SK-N-SH (cell line): ENCODE measurements at regions not wholly inside any gene's neighbourhood (a gene's known extent, or its start where the extent isn't known, plus 50 kb on each side); places are given as distances from the start of the nearest gene placed in this dataset.

ENCODE experiments used
- CTCF ChIA-PET: fragments of 300-600, 350-600 bp; formaldehyde crosslinking; extraction: SDS; loops from one replicate; lab custom pipeline; 2021; lab: Yijun Ruan, JAX
- POLR2A ChIA-PET: fragments of 350-600 bp; sonication (Branson Sonifier 250); formaldehyde crosslinking; extraction: SDS; loops from one replicate; lab custom pipeline; 2020; ENCODE audit warnings: antibody characterized with exemption, inconsistent platforms; lab: Yijun Ruan, JAX
- DNase-seq: peaks from one replicate; pipeline ENCODE4 v3.0.0; 2012
- H2AFZ ChIP-seq: fragments of 200-600 bp; sonication (generic); 2 replicates; pipeline ENCODE4 v1.8.1; 2016; ENCODE audit warnings: antibody characterized with exemption, mild to moderate bottlenecking, low read depth
- H3F3A ChIP-seq: fragments of 200-600 bp; sonication (generic); replicated peaks from 2 replicates; pipeline ENCODE3; 2016; ENCODE audit warnings: antibody characterized with exemption, mild to moderate bottlenecking; ENCODE audit not compliant: insufficient read depth
- H3K27ac ChIP-seq, 2 experiments: fragments of 200-500 bp in 1 of 2; fragments of 200-600 bp in 1 of 2; sonication (Bioruptor generic) in 1 of 2; sonication (generic), shearing (Covaris generic) in 1 of 2; 2 replicates each; pipeline versions ENCODE4 v1.5.1 to v1.6.1; 2014 to 2016; ENCODE audit warnings: low read depth in 2 of 2, inconsistent platforms in 1 of 2, low read length in 1 of 2, mild to moderate bottlenecking in 1 of 2, mixed read lengths in 1 of 2
- H3K27me3 ChIP-seq: fragments of 200-600 bp; sonication (generic), shearing (Covaris generic); 2 replicates; pipeline ENCODE4 v1.6.1; 2016; ENCODE audit warnings: mixed run types; ENCODE audit not compliant: insufficient read depth
- H3K36me3 ChIP-seq, 2 experiments: fragments of 200-500 bp in 1 of 2; fragments of 200-600 bp in 1 of 2; sonication (Bioruptor generic) in 1 of 2; sonication (generic) in 1 of 2; replicated peaks in 1 of 2; 2 replicates each; pipeline versions ENCODE3 to v1.5.1; 2014 to 2016; ENCODE audit warnings: low read length in 1 of 2, mild to moderate bottlenecking in 1 of 2; ENCODE audit not compliant: insufficient read depth in 2 of 2, control insufficient read depth in 1 of 2
- H3K4me1 ChIP-seq, 2 experiments: fragments of 200-500 bp in 1 of 2; fragments of 200-600 bp in 1 of 2; sonication (Bioruptor generic) in 1 of 2; sonication (generic), shearing (Covaris generic) in 1 of 2; 2 replicates each; pipeline versions ENCODE4 v1.5.1 to v1.6.1; 2014 to 2016; ENCODE audit warnings: low read depth in 1 of 2, low read length in 1 of 2, mixed run types in 1 of 2; ENCODE audit not compliant: insufficient read depth in 2 of 2, control insufficient read depth in 1 of 2
- H3K4me2 ChIP-seq: fragments of 200-600 bp; sonication (generic), shearing (Covaris generic); 2 replicates; pipeline ENCODE4 v1.6.1; 2017; ENCODE audit warnings: mixed run types
- H3K4me3 ChIP-seq, 2 experiments: fragments of 200-500 bp in 1 of 2; fragments of 200-600 bp in 1 of 2; sonication (Bioruptor generic) in 1 of 2; sonication (generic), shearing (Covaris generic) in 1 of 2; 2 replicates each; pipeline versions ENCODE4 v1.5.1 to v1.8.1; 2014 to 2016; ENCODE audit warnings: low read depth in 2 of 2, inconsistent platforms in 1 of 2, low read length in 1 of 2, mild to moderate bottlenecking in 1 of 2, mixed read lengths in 1 of 2, moderate library complexity in 1 of 2
- H3K79me2 ChIP-seq: fragments of 200-600 bp; sonication (generic); 2 replicates; pipeline ENCODE4 v1.8.1; 2017; ENCODE audit warnings: mild to moderate bottlenecking; ENCODE audit not compliant: insufficient read depth
- H3K9ac ChIP-seq: fragments of 200-600 bp; sonication (generic); 2 replicates; pipeline ENCODE4 v1.6.1; 2017; ENCODE audit warnings: mixed run types
- H3K9me2 ChIP-seq: fragments of 200-600 bp; sonication (generic); 2 replicates; pipeline ENCODE4 v1.6.1; 2017; ENCODE audit warnings: mixed run types
- H3K9me3 ChIP-seq: fragments of 200-600 bp; sonication (generic); 2 replicates; pipeline ENCODE4 v1.6.1; 2017; ENCODE audit warnings: mixed run types, mild to moderate bottlenecking, moderate library complexity
- H4K20me1 ChIP-seq: fragments of 200-600 bp; sonication (generic); 2 replicates; pipeline ENCODE4 v1.6.1; 2017; ENCODE audit warnings: mild to moderate bottlenecking, mixed run types; ENCODE audit not compliant: insufficient read depth
- CTCF ChIP-seq: fragments of 200-600 bp; sonication (generic); IDR thresholded peaks from 2 replicates; pipeline ENCODE4 v1.6.1; 2017; ENCODE audit warnings: antibody characterized with exemption, mild to moderate bottlenecking, moderate library complexity
- EP300 ChIP-seq, 2 experiments: IDR thresholded peaks; 2 replicates each; pipeline versions ENCODE4 v1.4.0 to v1.6.1; 2012; ENCODE audit warnings: borderline replicate concordance in 1 of 2, low read depth in 1 of 2, low read length in 1 of 2
- FOXJ3 ChIP-seq: sonication (generic); formaldehyde crosslinking; IDR thresholded peaks from 2 replicates; pipeline ENCODE4 v1.5.1; 2020; ENCODE audit warnings: mild to moderate bottlenecking, missing genetic modification reagents
- FOXM1 ChIP-seq: IDR thresholded peaks from 2 replicates; pipeline ENCODE4 v1.4.0; 2012; ENCODE audit warnings: low read depth, mild to moderate bottlenecking
- GABPA ChIP-seq: IDR thresholded peaks from 2 replicates; pipeline ENCODE4 v1.4.0; 2012; ENCODE audit warnings: low read depth, mild to moderate bottlenecking
- GATA2 ChIP-seq: sonication (generic); formaldehyde crosslinking; IDR thresholded peaks from 2 replicates; pipeline ENCODE4 v1.5.0; 2020; ENCODE audit warnings: mild to moderate bottlenecking, missing genetic modification reagents
- JUND ChIP-seq: IDR thresholded peaks from 2 replicates; pipeline ENCODE4 v1.4.0; 2012
- MAX ChIP-seq: IDR thresholded peaks from 2 replicates; pipeline ENCODE4 v1.4.0; 2012; ENCODE audit warnings: low read depth
- NFIC ChIP-seq: IDR thresholded peaks from 2 replicates; pipeline ENCODE4 v1.4.0; 2012; ENCODE audit warnings: borderline replicate concordance
- PBX3 ChIP-seq: IDR thresholded peaks from 2 replicates; pipeline ENCODE4; 2012
- RAD21 ChIP-seq: IDR thresholded peaks from 2 replicates; pipeline ENCODE4 v1.6.1; 2012; ENCODE audit warnings: mild to moderate bottlenecking, low read length
- RXRA ChIP-seq: IDR thresholded peaks from 2 replicates; pipeline ENCODE4 v1.4.0; 2012; ENCODE audit warnings: low read depth, mild to moderate bottlenecking, borderline replicate concordance
- SIN3A ChIP-seq: IDR thresholded peaks from 2 replicates; pipeline ENCODE4 v1.6.1; 2012; ENCODE audit warnings: low read depth, mild to moderate bottlenecking, low read length, moderate library complexity, borderline replicate concordance
- TAF1 ChIP-seq: IDR thresholded peaks from 2 replicates; pipeline ENCODE4 v1.6.1; 2012; ENCODE audit warnings: low read depth, mild to moderate bottlenecking, low read length, moderate library complexity, borderline replicate concordance
- TCF12 ChIP-seq: IDR thresholded peaks from 2 replicates; pipeline ENCODE4 v1.4.0; 2012
- YY1 ChIP-seq: IDR thresholded peaks from 2 replicates; pipeline ENCODE4 v1.4.0; 2012; ENCODE audit warnings: low read depth, mild to moderate bottlenecking
- WGBS: methylation state at CpG from one replicate; pipeline ENCODE4 v1.1.6; 2017; ENCODE audit warnings: low lambda C conversion rate; 5-methylcytosine and 5-hydroxymethylcytosine counted together
- TF ChIP-seq, protein P1 (sequence below): IDR thresholded peaks from 2 replicates; pipeline ENCODE4 v1.4.0; 2012; ENCODE audit warnings: low read depth, borderline replicate concordance

DNA sequence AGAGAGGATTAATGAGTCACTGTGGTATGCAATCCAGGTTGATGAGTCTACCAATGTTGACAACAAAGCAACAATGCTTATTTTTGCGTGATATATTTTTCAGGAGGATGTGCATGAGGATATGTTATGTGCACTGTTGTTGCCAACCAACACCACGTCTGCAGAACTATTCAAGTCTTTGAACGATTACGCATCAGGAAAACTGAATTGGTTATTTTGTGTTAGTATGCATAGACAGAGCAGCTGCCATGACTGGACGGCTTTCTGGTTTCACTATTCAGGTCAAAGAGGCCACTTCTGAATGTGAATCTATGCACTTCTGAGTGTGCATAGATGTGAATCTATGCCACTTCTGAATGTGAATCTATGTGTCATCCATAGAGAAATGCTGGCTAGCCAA lies 134.0 kb upstream of the GRIK2 start:
- H2AFZ ChIP-seq, result no peak overlapping the region
- no peaks in the 10 kb centered on the region for H4K20me1 ChIP-seq
- H3K36me3 ChIP-seq, result no peaks in the 10 kb centered on the region
- ChIA-PET CTCF (interaction anchor here (1.3 kb wide), 1 partner anchor 9 kb away, joined by 3 read pairs; no protein-coding TSS in a partner anchor), POLR2A (no interaction called here)
- H3K9me2 ChIP-seq, result no peaks in the 10 kb centered on the region
- H3K79me2 ChIP-seq, result no peaks in the 10 kb centered on the region
- H3K27me3 ChIP-seq, result no peaks in the 10 kb centered on the region
- DNase-seq, result no peak
- no peaks in the 10 kb centered on the region for H3K9me3 ChIP-seq
- no peak overlapping the region for H3K4me3 ChIP-seq
- H3K9ac ChIP-seq, result no peak overlapping the region
- TF ChIP-seq MAX (no peak), TAF1 (no peak), NFIC (no peak), YY1 (no peak), SIN3A (no peak)
- no peaks in the 10 kb centered on the region for H3F3A ChIP-seq
- WGBS, result 59% methylated on average over 5 of the region's 5 CpGs
- no peak overlapping the region for H3K27ac ChIP-seq
- no peaks in the 10 kb centered on the region for H3K4me1 ChIP-seq
- no peak overlapping the region for H3K4me2 ChIP-seq

- ChIA-PET POLR2A (no interaction called here), CTCF (no interaction called here)
- Histone ChIP-seq H3K79me2 (no peaks in the 10 kb centered on the region), H3K9ac (no peak overlapping the region), H3K4me3 (no peak overlapping the region), H3K4me1 (no peaks in the 10 kb centered on the region), H3K4me2 (no peak overlapping the region), H3K36me3 (no peaks in the 10 kb centered on the region), H3F3A (no peaks in the 10 kb centered on the region), H3K27me3 (no peaks in the 10 kb centered on the region), H2AFZ (no peak overlapping the region), H3K9me3 (no peaks in the 10 kb centered on the region), H4K20me1 (no peaks in the 10 kb centered on the region), H3K27ac (no peak overlapping the region), H3K9me2 (no peaks in the 10 kb centered on the region)
- no peak for DNase-seq
- 52% methylated on average over 3 of the region's 3 CpGs for WGBS
- TF ChIP-seq CTCF (no peak), TCF12 (no peak), GATA2 (CRISPR knock-in tag) (no peak)
- TF ChIP-seq, protein P1, sequence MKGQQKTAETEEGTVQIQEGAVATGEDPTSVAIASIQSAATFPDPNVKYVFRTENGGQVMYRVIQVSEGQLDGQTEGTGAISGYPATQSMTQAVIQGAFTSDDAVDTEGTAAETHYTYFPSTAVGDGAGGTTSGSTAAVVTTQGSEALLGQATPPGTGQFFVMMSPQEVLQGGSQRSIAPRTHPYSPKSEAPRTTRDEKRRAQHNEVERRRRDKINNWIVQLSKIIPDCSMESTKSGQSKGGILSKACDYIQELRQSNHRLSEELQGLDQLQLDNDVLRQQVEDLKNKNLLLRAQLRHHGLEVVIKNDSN, result no peak
Measured at GRCh38 chr6:101263596-101263995, 129.9 kb upstream of the GRIK2 start.

DNA sequence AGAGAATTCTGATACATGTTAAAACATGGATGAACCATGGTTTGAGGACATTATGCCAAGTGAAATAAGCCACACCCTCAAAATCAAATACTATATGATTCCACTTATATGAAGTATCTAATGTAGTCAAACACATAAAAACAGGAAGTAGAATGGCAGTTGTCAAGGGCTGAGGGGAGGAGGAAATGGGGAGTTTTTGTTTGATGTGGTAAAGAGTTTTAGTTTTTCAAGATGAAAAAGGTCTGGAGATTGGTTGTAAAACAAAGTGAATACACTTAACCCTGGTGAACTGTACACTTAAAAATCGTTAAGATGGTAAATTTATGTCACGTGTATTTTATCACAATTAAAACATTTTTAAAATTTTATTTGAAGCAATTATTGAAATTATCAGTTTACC lies 127.4 kb upstream of the GRIK2 start:
- Histone ChIP-seq H3F3A (no peaks in the 10 kb centered on the region), H3K4me2 (no peak overlapping the region), H3K79me2 (no peaks in the 10 kb centered on the region), H3K9me3 (no peaks in the 10 kb centered on the region), H3K4me3 (no peak overlapping the region), H4K20me1 (no peaks in the 10 kb centered on the region), H3K4me1 (no peaks in the 10 kb centered on the region), H3K9ac (no peak overlapping the region), H2AFZ (no peak overlapping the region), H3K36me3 (no peaks in the 10 kb centered on the region), H3K27me3 (no peaks in the 10 kb centered on the region), H3K27ac (no peak overlapping the region), H3K9me2 (no peaks in the 10 kb centered on the region)
- DNase-seq, result no peak
- WGBS, result 18% methylated on average over 2 of the region's 2 CpGs
- ChIA-PET POLR2A (no interaction called here), CTCF (no interaction called here)
- TF ChIP-seq RXRA, result no peak
- no peak for TF ChIP-seq YY1
- TF ChIP-seq PBX3, result no peak
- TF ChIP-seq EP300 (IDR thresholded peaks at IDR 0.05; ENCODE audit: borderline replicate concordance in 1 of 2, low read depth in 1 of 2, low read length in 1 of 2), result no peak
- no peak for TF ChIP-seq RAD21
- TF ChIP-seq GABPA, result no peak
- TF ChIP-seq, protein P1, result no peak
- no peak for TF ChIP-seq JUND
- no peak for TF ChIP-seq FOXM1
- no peak for TF ChIP-seq FOXJ3 (CRISPR knock-in tag)
